ENCODE measurements at regions not wholly inside any gene's neighbourhood (a gene's known extent, or its start where the extent isn't known, plus 50 kb on each side); places are given as distances from the start of the nearest gene placed in this dataset.

GRCh38 chr10:128774979-128775378 is 648.8 kb upstream of the MKI67 start:
- H3K27me3 ChIP-seq, result peaks cover 5% of the 10 kb centered on the region
- no peak overlapping the region for H2AFZ ChIP-seq
- no peaks in the 10 kb centered on the region for H3K36me3 ChIP-seq (replicated peaks; ENCODE audit: insufficient read depth, low read depth)
- no peak overlapping the region for H3K4me2 ChIP-seq
- H3K9me2 ChIP-seq (replicated peaks; ENCODE audit: insufficient read depth), result no peaks in the 10 kb centered on the region
- no peaks in the 10 kb centered on the region for H3K4me1 ChIP-seq (ENCODE audit: insufficient read depth)
- H3K79me2 ChIP-seq, result no peaks in the 10 kb centered on the region
- H3K9me3 ChIP-seq (ENCODE audit: low read depth), result no peaks in the 10 kb centered on the region
- H4K20me1 ChIP-seq (ENCODE audit: insufficient read depth, poor library complexity, severe bottlenecking), result no peaks in the 10 kb centered on the region
- 100% methylated on average over 1 of the region's 1 CpG for WGBS (ENCODE audit: low lambda C conversion rate, missing lambda C conversion rate)
- H3K4me3 ChIP-seq, result no peak overlapping the region
- TF ChIP-seq CTCF (IDR thresholded peaks at IDR 0.05; ENCODE audit: poor library complexity) (no peak), EZH2 (IDR thresholded peaks at IDR 0.05; ENCODE audit: borderline replicate concordance) (no peak), EZH2phosphoT487 (IDR thresholded peaks at IDR 0.05; ENCODE audit: low read depth, severe bottlenecking, unreplicated experiment) (no peak)
- no peak for DNase-seq (ENCODE audit: low spot score)
- H3K27ac ChIP-seq, result no peak overlapping the region

GRCh38 chr10:128775743-128776142 is 649.5 kb upstream of the MKI67 start:
- H3K36me3 ChIP-seq (replicated peaks; ENCODE audit: insufficient read depth, low read depth), result no peaks in the 10 kb centered on the region
- no peak overlapping the region for H3K27ac ChIP-seq
- no peaks in the 10 kb centered on the region for H3K9me2 ChIP-seq (replicated peaks; ENCODE audit: insufficient read depth)
- H3K4me3 ChIP-seq, result no peak overlapping the region
- no peaks in the 10 kb centered on the region for H3K4me1 ChIP-seq (ENCODE audit: insufficient read depth)
- WGBS (ENCODE audit: low lambda C conversion rate, missing lambda C conversion rate), result 95% methylated on average over 10 of the region's 10 CpGs
- no peaks in the 10 kb centered on the region for H3K9me3 ChIP-seq (ENCODE audit: low read depth)
- no peak overlapping the region for H3K4me2 ChIP-seq
- TF ChIP-seq EZH2phosphoT487 (IDR thresholded peaks at IDR 0.05; ENCODE audit: low read depth, severe bottlenecking, unreplicated experiment) (no peak), CTCF (IDR thresholded peaks at IDR 0.05; ENCODE audit: poor library complexity) (no peak), EZH2 (IDR thresholded peaks at IDR 0.05; ENCODE audit: borderline replicate concordance) (no peak)
- H3K27me3 ChIP-seq, result peaks cover 5% of the 10 kb centered on the region
- H3K79me2 ChIP-seq, result no peaks in the 10 kb centered on the region
- no peak for DNase-seq (ENCODE audit: low spot score)
- no peaks in the 10 kb centered on the region for H4K20me1 ChIP-seq (ENCODE audit: insufficient read depth, poor library complexity, severe bottlenecking)
- no peak overlapping the region for H2AFZ ChIP-seq

GRCh38 chr10:128776673-128777252 is 650.5 kb upstream of the MKI67 start:
- H2AFZ ChIP-seq, result no peak overlapping the region
- H3K27me3 ChIP-seq, result peaks cover 5% of the 10 kb centered on the region
- no peaks in the 10 kb centered on the region for H3K36me3 ChIP-seq (replicated peaks; ENCODE audit: insufficient read depth, low read depth)
- no peak for DNase-seq (ENCODE audit: low spot score)
- TF ChIP-seq CTCF (IDR thresholded peaks at IDR 0.05; ENCODE audit: poor library complexity) (no peak), EZH2 (IDR thresholded peaks at IDR 0.05; ENCODE audit: borderline replicate concordance) (no peak), EZH2phosphoT487 (IDR thresholded peaks at IDR 0.05; ENCODE audit: low read depth, severe bottlenecking, unreplicated experiment) (no peak)
- no peaks in the 10 kb centered on the region for H3K9me3 ChIP-seq (ENCODE audit: low read depth)
- no peaks in the 10 kb centered on the region for H3K4me1 ChIP-seq (ENCODE audit: insufficient read depth)
- no peak overlapping the region for H3K4me3 ChIP-seq
- no peaks in the 10 kb centered on the region for H4K20me1 ChIP-seq (ENCODE audit: insufficient read depth, poor library complexity, severe bottlenecking)
- H3K4me2 ChIP-seq, result no peak overlapping the region
- no peaks in the 10 kb centered on the region for H3K9me2 ChIP-seq (replicated peaks; ENCODE audit: insufficient read depth)
- 44% methylated on average over 9 of the region's 9 CpGs for WGBS (ENCODE audit: low lambda C conversion rate, missing lambda C conversion rate)
- H3K79me2 ChIP-seq, result no peaks in the 10 kb centered on the region
- H3K27ac ChIP-seq, result no peak overlapping the region
